ENCODE measurements at regions not wholly inside any gene's neighbourhood (a gene's known extent, or its start where the extent isn't known, plus 50 kb on each side); places are given as distances from the start of the nearest gene placed in this dataset.

DNA sequence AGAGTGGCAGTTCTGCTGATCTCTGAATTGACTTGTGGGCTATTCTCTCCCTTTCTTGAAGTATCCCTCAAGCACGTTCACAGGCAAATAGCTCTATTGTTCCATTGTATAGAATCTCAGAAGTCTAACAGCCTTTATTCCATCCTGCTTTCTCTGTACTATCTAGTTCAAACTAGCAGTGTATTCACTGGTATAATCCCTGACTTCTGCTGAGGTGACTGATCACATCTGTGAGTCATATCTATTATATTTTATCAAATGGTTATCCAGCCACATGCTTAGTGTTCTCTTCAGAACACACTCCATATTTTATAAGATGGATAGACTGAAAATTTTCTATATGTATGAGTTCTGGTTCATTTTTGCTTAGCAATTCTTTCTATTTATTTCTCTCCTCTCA is 866.1 kb downstream of the C12orf50 start:
- Histone ChIP-seq H3K27ac (no peak overlapping the region), H3K79me2 (no peaks in the 10 kb centered on the region), H3K9ac (no peak overlapping the region), H3K4me3 (ENCODE audit: low read depth, low read length) (no peak overlapping the region), H3K27me3 (ENCODE audit: control insufficient read depth, insufficient read depth, low read length) (no peaks in the 10 kb centered on the region), H3K4me1 (no peaks in the 10 kb centered on the region), H3K9me3 (ENCODE audit: control insufficient read depth, low read length) (no peaks in the 10 kb centered on the region), H3K4me2 (ENCODE audit: low read length) (no peak overlapping the region), H3K36me3 (ENCODE audit: control insufficient read depth, insufficient read depth, low read length) (no peaks in the 10 kb centered on the region), H2AFZ (no peak overlapping the region)
- TF ChIP-seq, protein P1, sequence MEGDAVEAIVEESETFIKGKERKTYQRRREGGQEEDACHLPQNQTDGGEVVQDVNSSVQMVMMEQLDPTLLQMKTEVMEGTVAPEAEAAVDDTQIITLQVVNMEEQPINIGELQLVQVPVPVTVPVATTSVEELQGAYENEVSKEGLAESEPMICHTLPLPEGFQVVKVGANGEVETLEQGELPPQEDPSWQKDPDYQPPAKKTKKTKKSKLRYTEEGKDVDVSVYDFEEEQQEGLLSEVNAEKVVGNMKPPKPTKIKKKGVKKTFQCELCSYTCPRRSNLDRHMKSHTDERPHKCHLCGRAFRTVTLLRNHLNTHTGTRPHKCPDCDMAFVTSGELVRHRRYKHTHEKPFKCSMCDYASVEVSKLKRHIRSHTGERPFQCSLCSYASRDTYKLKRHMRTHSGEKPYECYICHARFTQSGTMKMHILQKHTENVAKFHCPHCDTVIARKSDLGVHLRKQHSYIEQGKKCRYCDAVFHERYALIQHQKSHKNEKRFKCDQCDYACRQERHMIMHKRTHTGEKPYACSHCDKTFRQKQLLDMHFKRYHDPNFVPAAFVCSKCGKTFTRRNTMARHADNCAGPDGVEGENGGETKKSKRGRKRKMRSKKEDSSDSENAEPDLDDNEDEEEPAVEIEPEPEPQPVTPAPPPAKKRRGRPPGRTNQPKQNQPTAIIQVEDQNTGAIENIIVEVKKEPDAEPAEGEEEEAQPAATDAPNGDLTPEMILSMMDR (IDR thresholded peaks at IDR 0.05): no peak

GRCh38 chr12:87160848-87161601 is 868.2 kb downstream of the C12orf50 start:
- H3K27me3 ChIP-seq (ENCODE audit: control insufficient read depth, insufficient read depth, low read length): no peaks in the 10 kb centered on the region
- no peaks in the 10 kb centered on the region for H3K4me1 ChIP-seq
- H3K4me3 ChIP-seq (ENCODE audit: low read depth, low read length): no peak overlapping the region
- no peak overlapping the region for H3K27ac ChIP-seq
- no peak overlapping the region for H3K9ac ChIP-seq
- no peak overlapping the region for H3K4me2 ChIP-seq (ENCODE audit: low read length)
- no peak overlapping the region for H2AFZ ChIP-seq
- H3K36me3 ChIP-seq (ENCODE audit: control insufficient read depth, insufficient read depth, low read length): no peaks in the 10 kb centered on the region
- TF ChIP-seq, protein P1 (IDR thresholded peaks at IDR 0.05): no peak
- H3K9me3 ChIP-seq (ENCODE audit: control insufficient read depth, low read length): no peaks in the 10 kb centered on the region
- H3K79me2 ChIP-seq: no peaks in the 10 kb centered on the region

- Histone ChIP-seq H3K79me2 (no peaks in the 10 kb centered on the region), H3K27me3 (ENCODE audit: control insufficient read depth, insufficient read depth, low read length) (no peaks in the 10 kb centered on the region), H3K27ac (no peak overlapping the region), H3K36me3 (ENCODE audit: control insufficient read depth, insufficient read depth, low read length) (no peaks in the 10 kb centered on the region), H3K4me2 (ENCODE audit: low read length) (no peak overlapping the region), H2AFZ (no peak overlapping the region), H3K4me1 (no peaks in the 10 kb centered on the region), H3K4me3 (ENCODE audit: low read depth, low read length) (no peak overlapping the region), H3K9ac (no peak overlapping the region), H3K9me3 (ENCODE audit: control insufficient read depth, low read length) (no peaks in the 10 kb centered on the region)
- TF ChIP-seq, protein P1 (IDR thresholded peaks at IDR 0.05): no peak
These were observed 871.4 kb downstream of the C12orf50 start for GRCh38 chr12:87157791-87158190.

DNA sequence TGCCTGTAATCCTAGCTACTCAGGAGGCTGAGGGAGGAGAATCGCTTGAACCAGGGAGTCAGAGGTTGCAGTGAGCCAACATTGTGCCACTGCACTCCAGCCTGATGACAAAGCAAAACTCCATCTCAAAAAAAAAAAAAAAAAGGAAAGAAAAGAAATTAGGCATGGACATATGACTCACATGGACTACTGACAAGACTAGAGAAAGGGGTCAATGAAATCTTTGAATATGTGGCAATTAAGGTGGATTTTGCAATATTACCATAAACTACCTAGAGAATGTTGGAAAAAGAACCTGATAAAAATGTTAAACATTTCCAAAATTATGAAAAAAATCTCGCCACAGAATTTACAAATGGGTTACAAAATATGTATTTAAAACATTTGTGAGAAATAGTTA is 873.6 kb downstream of the C12orf50 start:
- Histone ChIP-seq H3K27me3 (ENCODE audit: control insufficient read depth, insufficient read depth, low read length) (no peaks in the 10 kb centered on the region), H3K4me2 (ENCODE audit: low read length) (no peak overlapping the region), H3K27ac (no peak overlapping the region), H3K9me3 (ENCODE audit: control insufficient read depth, low read length) (no peaks in the 10 kb centered on the region), H3K36me3 (ENCODE audit: control insufficient read depth, insufficient read depth, low read length) (no peaks in the 10 kb centered on the region), H3K9ac (no peak overlapping the region), H2AFZ (no peak overlapping the region), H3K4me3 (ENCODE audit: low read depth, low read length) (no peak overlapping the region), H3K79me2 (no peaks in the 10 kb centered on the region), H3K4me1 (no peaks in the 10 kb centered on the region)
- TF ChIP-seq, protein P1 (IDR thresholded peaks at IDR 0.05): no peak

Measured in parathyroid adenoma (tissue), 2 donors.